Activated CD8-positive, alpha-beta memory T cell treated with anti-CD3 and anti-CD28 coated beads, Interleukin-2, amount 50 U/mL, for 48 hours (primary cell): ENCODE measurements at regions not wholly inside any gene's neighbourhood (a gene's known extent, or its start where the extent isn't known, plus 50 kb on each side); places are given as distances from the start of the nearest gene placed in this dataset.
"Not testable (repeated sequence)": the region's sequence is repeated elsewhere in the genome, so short reads cannot be mapped to it uniquely, and the experiment has no call there.

Experiments used
- DNase-seq: peaks from one replicate; pipeline ENCODE4 v3.0.0-alpha.2; 2020

DNA sequence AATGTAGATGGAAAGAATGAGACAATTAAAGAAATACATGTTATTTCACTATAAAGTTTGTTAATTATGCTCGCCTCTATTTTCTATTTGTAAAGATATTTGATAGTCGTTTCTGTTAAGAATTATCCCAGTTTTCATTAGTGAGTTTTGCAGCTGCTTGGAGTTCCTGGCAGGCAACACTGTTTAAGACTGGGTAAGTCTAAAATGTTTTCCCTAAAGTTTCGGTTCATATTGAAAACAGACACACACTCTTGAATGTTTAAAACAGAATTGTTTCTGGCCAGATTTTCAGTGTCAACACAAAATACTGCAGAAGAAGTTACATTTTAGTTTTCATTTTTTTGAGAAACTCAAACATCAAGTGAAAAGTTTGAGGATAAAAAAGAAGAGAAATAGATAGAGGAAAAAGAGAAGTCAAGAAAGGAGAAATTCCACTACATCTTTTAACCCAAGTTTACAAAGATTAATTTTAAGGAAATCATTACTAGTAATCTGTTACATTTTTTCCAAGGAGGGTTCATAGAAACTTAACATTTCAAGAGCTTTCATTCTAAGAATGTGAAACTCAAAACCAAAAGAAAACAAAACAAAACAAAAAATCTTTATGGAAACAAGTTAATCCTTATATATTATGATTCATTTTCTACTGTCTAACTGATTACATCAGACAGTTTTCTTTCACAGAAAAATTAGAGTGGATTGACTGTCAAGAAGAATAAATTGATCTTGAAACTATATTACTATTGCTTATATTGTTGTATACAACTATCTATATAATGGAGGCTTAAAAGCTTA is 305.5 kb downstream of the FAT4 start:
- DNase-seq: no peak

GRCh38 chr4:125624951-125625350 is 310.2 kb downstream of the FAT4 start:
- no peak for DNase-seq

- DNase-seq: no peak
These were observed 312.2 kb downstream of the FAT4 start for GRCh38 chr4:125626946-125627345.

- no peak for DNase-seq
These were observed 324.4 kb downstream of the FAT4 start for GRCh38 chr4:125639182-125639621.

DNA sequence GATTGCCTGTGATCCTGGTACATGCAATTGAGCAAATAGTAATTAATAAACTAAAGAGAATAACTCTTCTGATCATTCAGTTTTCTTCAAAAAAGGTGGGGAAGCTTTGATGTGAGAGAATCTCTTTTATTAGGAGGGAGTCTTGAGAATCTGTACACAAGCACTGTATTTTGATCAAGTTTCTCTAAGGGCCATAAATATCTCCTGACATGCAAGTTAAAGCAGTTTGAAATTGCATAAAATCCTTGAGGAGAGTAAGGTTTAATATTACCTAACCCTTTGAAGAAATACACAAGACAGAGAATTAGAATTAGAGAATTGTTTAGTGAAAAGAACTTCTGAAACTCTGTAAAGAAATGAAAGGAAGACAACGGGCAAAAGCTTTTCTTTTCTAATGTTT is 326.9 kb downstream of the FAT4 start:
- DNase-seq: no peak

GRCh38 chr4:125642645-125643044 is 327.9 kb downstream of the FAT4 start:
- no peak for DNase-seq

DNA sequence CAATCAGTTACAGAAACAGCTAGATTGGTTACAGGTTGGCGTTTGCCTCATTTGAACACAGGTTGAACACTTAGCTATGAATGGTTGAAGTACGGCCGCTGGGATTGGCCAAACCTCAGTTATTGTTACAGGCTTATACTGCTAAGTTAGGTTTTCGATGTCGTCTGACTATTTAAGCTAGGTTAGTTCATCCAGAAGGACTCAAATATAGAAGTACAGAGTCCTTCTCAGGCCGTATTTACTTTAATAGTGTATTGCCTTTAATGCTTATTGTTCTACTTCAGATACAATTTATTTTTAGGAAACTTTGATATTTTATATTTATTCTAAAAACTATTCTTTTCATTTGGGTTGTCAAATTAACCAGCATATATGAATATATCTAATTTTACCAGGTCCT is 334.7 kb downstream of the FAT4 start:
- DNase-seq: no peak

GRCh38 chr4:125650557-125650956 is 335.8 kb downstream of the FAT4 start:
- no peak for DNase-seq

- DNase-seq: not testable (repeated sequence)
These were observed 337.1 kb downstream of the FAT4 start for GRCh38 chr4:125651707-125652357.

DNA sequence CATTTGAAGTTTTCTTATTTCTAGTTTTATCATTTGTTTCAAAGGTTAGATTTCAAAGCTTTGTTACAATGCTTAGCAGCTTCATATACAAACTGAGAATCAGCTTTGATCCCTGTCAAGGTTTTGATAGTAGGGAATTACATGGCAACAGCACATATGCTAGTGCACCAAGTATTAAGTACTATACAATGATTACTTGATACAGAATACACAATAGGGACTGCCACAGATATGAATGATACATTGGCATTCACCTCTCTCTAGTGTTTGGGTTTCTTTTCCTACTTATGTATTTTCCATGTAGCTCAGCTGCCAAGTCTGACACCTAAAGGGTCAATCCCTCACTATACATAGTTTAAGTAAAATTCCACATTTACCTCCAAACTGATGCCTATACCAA is 344.0 kb downstream of the FAT4 start:
- DNase-seq: no peak

DNA sequence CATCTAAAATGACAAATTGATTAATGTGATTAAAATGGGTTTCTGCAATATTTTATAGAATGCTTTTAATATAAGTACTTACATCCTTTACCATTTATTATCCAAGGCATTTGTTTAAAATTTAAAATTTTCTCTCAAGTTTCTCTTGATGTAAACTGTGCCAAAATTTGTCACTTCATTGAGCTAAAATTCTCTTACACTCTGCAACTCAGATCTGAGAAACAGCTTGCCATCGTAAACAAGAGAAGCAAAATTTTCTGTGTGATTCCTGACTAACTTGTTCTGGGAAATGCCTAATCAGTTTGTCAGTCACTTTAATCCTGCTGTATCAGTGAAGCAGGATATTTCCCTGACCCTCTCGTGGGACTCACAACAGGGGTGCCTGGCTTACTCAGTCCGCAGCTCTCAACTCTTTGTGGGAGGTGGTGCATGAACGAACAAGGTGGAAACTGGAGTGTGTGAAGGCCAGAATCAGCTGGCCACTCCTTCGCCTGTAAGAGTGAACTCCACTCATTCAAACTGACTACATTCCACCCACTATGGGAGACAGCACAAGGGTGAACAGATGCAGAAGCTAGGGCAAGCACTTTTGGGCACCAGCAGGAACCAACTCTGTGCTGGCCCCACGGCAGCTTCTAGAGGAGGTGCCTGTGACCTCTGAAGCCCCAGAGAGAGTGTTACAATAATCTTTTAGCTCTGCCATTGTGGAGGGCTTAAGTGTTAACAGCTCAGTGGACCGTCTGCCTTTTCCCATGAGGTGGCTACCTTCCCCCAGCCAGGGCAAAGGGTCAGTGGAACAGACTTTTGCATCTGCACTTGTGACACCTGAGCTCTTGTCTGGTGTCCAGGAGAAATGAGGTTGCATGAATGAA is 349.4 kb downstream of the FAT4 start:
- no peak for DNase-seq

DNA sequence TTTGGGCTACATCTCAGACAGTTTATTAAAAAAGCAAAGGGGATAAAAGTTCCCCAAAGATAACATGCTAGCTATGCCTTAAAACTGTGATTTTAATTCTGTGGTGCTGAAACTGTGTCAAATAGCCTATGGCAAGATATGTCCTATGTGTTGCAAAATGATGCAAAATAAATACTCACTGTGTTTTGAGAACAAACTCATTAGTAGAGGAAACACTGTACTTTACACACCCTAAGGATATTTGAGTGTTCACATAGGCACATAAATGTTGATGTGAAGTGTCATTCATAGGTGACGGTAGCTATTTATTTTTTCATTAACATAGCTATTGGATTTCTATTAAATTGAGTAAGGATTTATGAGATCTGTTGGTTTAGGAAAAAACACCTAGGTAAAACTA is 351.9 kb downstream of the FAT4 start:
- no peak for DNase-seq

- DNase-seq: no peak
These were observed 361.4 kb downstream of the FAT4 start for GRCh38 chr4:125676156-125676555.

DNA sequence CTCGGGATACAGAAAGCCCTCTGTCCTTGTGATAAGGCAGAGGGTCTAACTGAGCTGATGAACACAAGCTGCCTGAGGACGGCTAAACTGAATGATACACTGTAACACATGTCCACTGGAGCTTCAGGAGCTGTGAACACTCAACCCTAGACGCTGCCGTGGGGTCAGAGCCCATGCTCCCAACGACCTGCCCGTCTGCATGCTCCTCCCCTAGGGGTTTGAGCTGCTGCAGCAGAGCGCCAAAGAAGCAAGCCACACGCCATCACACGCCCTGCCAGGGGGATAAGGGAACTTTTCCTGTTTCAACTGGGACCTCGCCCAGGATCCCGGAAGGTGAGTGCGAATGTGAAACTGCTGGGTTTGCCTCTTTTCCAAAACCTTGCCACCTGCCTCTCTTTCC is 361.8 kb downstream of the FAT4 start:
- DNase-seq: no peak

- DNase-seq: no peak
These were observed 363.0 kb downstream of the FAT4 start for GRCh38 chr4:125677665-125678307.

DNA sequence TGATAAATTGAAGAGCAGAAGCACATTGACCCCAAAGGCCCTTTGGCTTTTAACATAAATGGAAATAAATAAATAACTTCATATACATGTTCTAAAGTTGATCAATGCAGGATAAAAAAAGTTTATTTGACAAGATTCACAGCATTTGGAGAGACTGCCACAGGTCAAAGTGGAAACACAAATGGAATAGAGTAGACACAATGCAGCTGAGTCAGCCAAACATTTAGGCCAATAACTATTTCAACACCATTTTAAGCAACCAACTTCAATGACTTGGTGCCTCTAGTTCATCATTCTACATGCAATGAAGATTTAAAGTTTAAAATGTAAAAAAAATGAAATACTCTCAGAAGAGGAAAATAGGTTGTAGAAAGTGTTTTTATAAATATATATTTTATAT is 365.2 kb downstream of the FAT4 start:
- no peak for DNase-seq

DNA sequence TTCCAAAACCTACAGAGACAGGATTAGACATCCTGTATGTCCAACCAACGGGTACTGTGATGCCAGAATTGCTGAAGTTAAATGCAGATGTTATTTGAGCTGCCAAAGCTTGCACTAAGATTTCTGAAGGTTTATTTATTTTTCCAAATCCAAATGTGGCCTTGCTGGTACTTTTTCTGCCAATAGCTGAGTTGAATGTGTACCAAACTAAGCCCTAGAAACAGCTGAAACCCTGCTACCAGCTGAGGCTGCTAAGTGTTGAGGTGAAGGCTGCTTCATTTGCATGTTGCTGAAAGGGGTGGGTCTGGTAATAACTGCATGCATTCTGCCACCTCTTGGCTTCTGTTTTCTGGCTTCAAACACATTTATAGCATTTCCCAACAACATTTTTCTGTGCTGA is 366.5 kb downstream of the FAT4 start:
- DNase-seq: no peak

DNA sequence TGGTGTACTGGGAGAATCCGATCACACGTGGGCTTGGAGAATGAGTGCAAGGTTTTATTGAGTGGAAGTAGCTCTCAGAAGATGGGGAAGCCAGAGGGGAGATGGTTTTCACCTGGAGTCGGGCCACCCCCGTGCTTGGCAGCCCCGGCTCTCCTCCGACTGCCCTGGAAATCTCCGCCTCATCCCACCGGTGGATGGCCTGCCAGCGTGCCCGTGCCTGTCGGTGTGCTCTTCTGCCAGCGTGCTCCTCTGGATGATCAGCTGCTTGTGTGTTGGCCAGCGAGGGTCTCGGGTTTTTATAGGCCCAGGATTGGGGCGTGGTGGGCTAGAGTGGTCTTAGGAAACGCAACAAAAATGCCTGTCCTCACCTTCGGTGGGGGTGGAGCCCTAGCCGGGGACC is 368.0 kb downstream of the FAT4 start:
- no peak for DNase-seq

DNA sequence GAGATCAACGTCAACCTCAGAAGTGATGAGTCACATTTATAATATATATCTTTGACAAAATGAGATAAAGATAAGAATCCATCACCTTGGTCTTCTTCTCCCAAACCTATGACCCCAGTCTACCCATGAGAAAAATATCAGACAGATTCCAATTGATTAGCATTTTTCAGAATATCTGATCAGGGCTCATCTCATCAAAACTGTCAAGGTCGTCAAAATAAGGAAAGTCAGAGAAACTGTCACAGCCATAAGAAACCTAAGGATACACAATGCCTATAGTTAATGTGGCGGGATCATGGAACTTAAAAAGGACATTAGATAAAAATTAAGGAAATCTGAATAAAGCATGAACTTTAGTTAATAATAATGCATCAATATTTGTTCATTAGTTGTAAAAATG is 374.1 kb downstream of the FAT4 start:
- DNase-seq: no peak

DNA sequence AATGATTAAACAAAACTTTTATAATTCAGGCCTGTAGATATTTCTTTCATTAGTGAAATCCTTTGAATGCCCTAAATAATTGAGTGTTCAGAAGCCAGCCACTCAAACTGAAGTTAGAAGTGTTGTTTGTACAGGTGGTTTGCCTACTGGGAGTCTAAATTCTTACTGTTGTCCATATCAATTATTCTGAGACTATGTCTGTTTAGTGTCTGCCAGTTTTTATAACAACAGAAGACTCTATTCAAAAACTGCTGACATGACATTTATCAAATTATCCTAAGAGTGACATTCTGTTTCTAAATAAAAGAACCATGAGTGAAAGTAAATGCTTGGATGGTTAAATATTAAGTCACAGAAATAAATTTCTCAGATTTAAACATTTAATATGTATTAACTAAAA is 375.1 kb downstream of the FAT4 start:
- no peak for DNase-seq

DNA sequence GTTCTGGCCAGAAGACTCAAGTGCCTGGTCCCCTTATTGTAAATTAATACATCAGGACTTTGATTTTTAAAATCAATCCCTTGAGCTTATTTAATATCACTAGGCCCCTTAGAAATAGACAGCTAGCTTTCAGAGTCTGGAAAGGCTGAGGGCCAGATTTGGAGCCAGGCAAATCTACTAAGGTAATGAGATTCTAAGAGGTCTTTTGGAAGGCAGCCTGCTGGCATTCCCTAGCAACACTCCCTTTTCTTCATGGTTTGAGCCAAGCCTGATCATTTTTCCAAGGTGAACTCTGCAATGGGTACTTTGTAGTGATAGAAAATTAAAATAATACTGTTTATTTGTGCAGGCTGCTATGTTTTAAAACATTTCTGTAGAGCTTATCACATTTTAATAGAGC is 378.5 kb downstream of the FAT4 start:
- DNase-seq: no peak

DNA sequence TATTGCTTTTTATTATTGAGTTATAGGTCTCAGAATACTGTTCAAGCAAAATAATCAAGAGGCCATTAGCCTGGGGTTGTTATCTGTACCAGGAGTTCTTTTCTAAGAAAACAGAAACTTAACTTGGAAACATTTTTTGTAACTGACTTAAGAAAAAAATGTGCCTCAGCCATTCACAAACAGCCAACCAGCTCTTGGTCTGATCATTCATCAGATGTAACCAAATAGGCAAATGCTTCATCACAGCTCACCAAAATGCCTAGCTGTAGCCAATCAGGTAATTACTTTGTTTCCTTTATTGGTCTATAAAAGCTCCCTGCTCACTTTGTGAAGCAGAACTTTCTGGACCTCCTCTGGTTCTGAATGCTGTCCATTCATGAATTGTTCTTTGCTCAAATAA is 387.7 kb downstream of the FAT4 start:
- DNase-seq: no peak

- DNase-seq: no peak
These were observed 388.7 kb downstream of the FAT4 start for GRCh38 chr4:125703443-125703842.
